Suppressor macrophage treated with lipopolysaccharide for 4 hours (primary cell): ENCODE measurements at regions not wholly inside any gene's neighbourhood (a gene's known extent, or its start where the extent isn't known, plus 50 kb on each side); places are given as distances from the start of the nearest gene placed in this dataset.

Experiments
- DNase-seq: peaks from one replicate; pipeline ENCODE4 v3.0.0-alpha.2; 2020

GRCh38 chr21:16993416-16994038, 519.3 kb upstream of the CXADR start:
- no peak for DNase-seq

- no peak for DNase-seq
These were observed 510.1 kb upstream of the CXADR start for GRCh38 chr21:17002594-17003257.

GRCh38 chr21:17003258-17003615, 509.6 kb upstream of the CXADR start:
- no peak for DNase-seq

- no peak for DNase-seq
These were observed 509.0 kb upstream of the CXADR start for GRCh38 chr21:17003763-17004373.

- DNase-seq, result no peak
These were observed 480.6 kb upstream of the CXADR start for GRCh38 chr21:17032141-17032655.

- DNase-seq, result no peak
These were observed 468.1 kb upstream of the CXADR start for GRCh38 chr21:17044696-17045095.

GRCh38 chr21:17045214-17045853, 467.5 kb upstream of the CXADR start:
- DNase-seq, result no peak

GRCh38 chr21:17048974-17049373, 463.9 kb upstream of the CXADR start:
- no peak for DNase-seq

- no peak for DNase-seq
These were observed 462.7 kb upstream of the CXADR start for GRCh38 chr21:17050156-17050555.

- DNase-seq, result no peak
These were observed 462.2 kb upstream of the CXADR start for GRCh38 chr21:17050646-17051045.

- DNase-seq, result no peak
These were observed 461.8 kb upstream of the CXADR start for GRCh38 chr21:17051054-17051453.

GRCh38 chr21:17053321-17053720, 459.5 kb upstream of the CXADR start:
- DNase-seq, result no peak

GRCh38 chr21:17059936-17060335, 452.9 kb upstream of the CXADR start:
- DNase-seq, result no peak

GRCh38 chr21:17066006-17066405, 446.8 kb upstream of the CXADR start:
- no peak for DNase-seq

GRCh38 chr21:17071093-17071492, 441.8 kb upstream of the CXADR start:
- no peak for DNase-seq

- no peak for DNase-seq
These were observed 431.6 kb upstream of the CXADR start for GRCh38 chr21:17081193-17081592.

- no peak for DNase-seq
These were observed 429.9 kb upstream of the CXADR start for GRCh38 chr21:17082843-17083483.

- no peak for DNase-seq
These were observed 427.1 kb upstream of the CXADR start for GRCh38 chr21:17085707-17086106.

GRCh38 chr21:17088500-17088899, 424.3 kb upstream of the CXADR start:
- DNase-seq, result no peak

- no peak for DNase-seq
These were observed 423.8 kb upstream of the CXADR start for GRCh38 chr21:17089091-17089491.

GRCh38 chr21:17101696-17102095, 411.1 kb upstream of the CXADR start:
- DNase-seq, result no peak

GRCh38 chr21:17105932-17106331, 406.9 kb upstream of the CXADR start:
- DNase-seq, result no peak

GRCh38 chr21:17114045-17114444, 398.8 kb upstream of the CXADR start:
- no peak for DNase-seq
